Spinal cord (tissue), 9 donors: ENCODE measurements at regions not wholly inside any gene's neighbourhood (a gene's known extent, or its start where the extent isn't known, plus 50 kb on each side); places are given as distances from the start of the nearest gene placed in this dataset.

ENCODE experiments used
- DNase-seq, 6 donors: peaks; one replicate each; pipeline versions ENCODE4 v3.0.0 to v3.0.0-alpha.2; 2013 to 2015; ENCODE audit warnings: low spot score in 6 of 6, low read depth in 4 of 6
- H3K27ac ChIP-seq: one replicate; pipeline ENCODE4 v1.5.1; 2013; ENCODE audit warnings: low read depth, low read length, control low read depth
- H3K27me3 ChIP-seq: one replicate; pipeline ENCODE4 v1.6.1; 2013; ENCODE audit warnings: low read length; ENCODE audit not compliant: control insufficient read depth, insufficient read depth
- H3K36me3 ChIP-seq: one replicate; pipeline ENCODE4 v1.6.1; 2013; ENCODE audit warnings: low read length; ENCODE audit not compliant: control insufficient read depth, insufficient read depth
- H3K4me1 ChIP-seq: one replicate; pipeline ENCODE4 v1.6.1; 2013; ENCODE audit warnings: low read length; ENCODE audit not compliant: control insufficient read depth, insufficient read depth
- H3K4me3 ChIP-seq: one replicate; pipeline ENCODE4 v1.5.1; 2013; ENCODE audit warnings: low read depth, low read length, control low read depth
- H3K9me3 ChIP-seq: one replicate; pipeline ENCODE4 v1.6.1; 2013; ENCODE audit warnings: low read length; ENCODE audit not compliant: control insufficient read depth, insufficient read depth
- WGBS: methylation state at CpG from one replicate; pipeline ENCODE4 v1.1.5; 2013; ENCODE audit warnings: missing lambda C conversion rate; ENCODE audit not compliant: insufficient coverage; 5-methylcytosine and 5-hydroxymethylcytosine counted together
- donor health status: healthy.

- H3K9me3 ChIP-seq: no peaks in the 10 kb centered on the region
- WGBS: 100% methylated on average over 5 of the region's 8 CpGs
- peak in 1 of 6 donors; percentile 60 for DNase-seq
- peaks cover 11% of the 10 kb centered on the region for H3K4me1 ChIP-seq
- no peak overlapping the region for H3K4me3 ChIP-seq
- no peaks in the 10 kb centered on the region for H3K27me3 ChIP-seq
- H3K27ac ChIP-seq: no peak overlapping the region
- H3K36me3 ChIP-seq: peaks cover 56% of the 10 kb centered on the region
Observed at GRCh38 chr9:742914-743589, 98.4 kb upstream of the DMRT1 start.

DNA sequence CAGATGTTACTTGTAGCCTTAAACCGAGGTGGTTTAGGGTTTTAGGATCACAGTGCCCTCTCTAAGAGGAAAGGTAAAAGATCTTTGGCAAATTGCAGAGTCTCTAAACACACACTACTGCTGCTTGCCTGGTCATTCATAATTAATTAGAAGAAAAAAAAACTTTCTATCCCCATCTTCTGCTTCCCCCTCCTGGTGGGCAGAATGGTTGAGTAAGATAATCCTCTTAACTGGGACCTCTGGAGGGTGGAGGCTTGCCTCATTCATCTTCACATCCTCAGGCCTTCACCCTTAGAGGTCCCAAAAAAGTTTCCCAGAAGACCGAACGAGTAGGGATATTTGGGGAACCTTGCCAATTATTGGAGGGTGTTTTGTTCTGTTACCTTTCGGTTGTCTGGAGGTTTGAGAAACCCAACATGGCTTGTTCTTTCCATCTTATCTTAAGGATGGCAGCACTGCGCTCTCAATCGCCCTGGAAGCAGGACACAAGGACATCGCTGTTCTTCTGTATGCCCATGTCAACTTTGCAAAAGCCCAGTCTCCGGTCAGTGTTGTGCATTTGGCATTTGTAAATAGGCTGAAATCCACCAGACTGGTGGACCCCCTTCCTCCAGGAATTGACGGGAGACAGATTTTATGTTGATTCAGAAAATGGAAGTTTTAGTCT is 97.3 kb upstream of the DMRT1 start:
- Histone ChIP-seq H3K27me3 (no peaks in the 10 kb centered on the region), H3K36me3 (peaks cover 49% of the 10 kb centered on the region), H3K9me3 (no peaks in the 10 kb centered on the region), H3K27ac (no peak overlapping the region), H3K4me1 (peaks cover 11% of the 10 kb centered on the region), H3K4me3 (no peak overlapping the region)
- no peak for DNase-seq
- WGBS: 81% methylated on average over 5 of the region's 9 CpGs

- H3K27me3 ChIP-seq: no peaks in the 10 kb centered on the region
- DNase-seq: peak in 1 of 6 donors; percentile 50
- peaks cover 15% of the 10 kb centered on the region for H3K4me1 ChIP-seq
- H3K27ac ChIP-seq: peak overlapping the region; percentile 57
- H3K36me3 ChIP-seq: peaks cover 49% of the 10 kb centered on the region
- 41% methylated on average over 5 of the region's 7 CpGs for WGBS
- H3K9me3 ChIP-seq: no peaks in the 10 kb centered on the region
- H3K4me3 ChIP-seq: no peak overlapping the region
Observed at GRCh38 chr9:744790-745484, 96.6 kb upstream of the DMRT1 start.

- peak overlapping the region; percentile 33 for H3K27ac ChIP-seq
- no peak overlapping the region for H3K4me3 ChIP-seq
- peaks cover 18% of the 10 kb centered on the region for H3K4me1 ChIP-seq
- H3K36me3 ChIP-seq: peaks cover 44% of the 10 kb centered on the region
- no peaks in the 10 kb centered on the region for H3K27me3 ChIP-seq
- 83% methylated on average over 13 of the region's 16 CpGs for WGBS
- no peaks in the 10 kb centered on the region for H3K9me3 ChIP-seq
- peak in 1 of 6 donors; percentile 28 for DNase-seq
Observed at GRCh38 chr9:745761-746380, 95.6 kb upstream of the DMRT1 start.

GRCh38 chr9:746661-747434 is 94.6 kb upstream of the DMRT1 start:
- no peak for DNase-seq
- Histone ChIP-seq H3K9me3 (no peaks in the 10 kb centered on the region), H3K27me3 (no peaks in the 10 kb centered on the region), H3K36me3 (peaks cover 35% of the 10 kb centered on the region), H3K4me3 (no peak overlapping the region), H3K27ac (no peak overlapping the region), H3K4me1 (peaks cover 18% of the 10 kb centered on the region)
- WGBS: 100% methylated on average over 4 of the region's 7 CpGs

- WGBS: no CpG with 5 or more reads among the region's 1 CpG
- no peak for DNase-seq
- Histone ChIP-seq H3K4me1 (peaks cover 18% of the 10 kb centered on the region), H3K27ac (no peak overlapping the region), H3K4me3 (no peak overlapping the region), H3K9me3 (no peaks in the 10 kb centered on the region), H3K36me3 (peaks cover 28% of the 10 kb centered on the region), H3K27me3 (no peaks in the 10 kb centered on the region)
Observed at GRCh38 chr9:747567-747966, 93.9 kb upstream of the DMRT1 start.

DNA sequence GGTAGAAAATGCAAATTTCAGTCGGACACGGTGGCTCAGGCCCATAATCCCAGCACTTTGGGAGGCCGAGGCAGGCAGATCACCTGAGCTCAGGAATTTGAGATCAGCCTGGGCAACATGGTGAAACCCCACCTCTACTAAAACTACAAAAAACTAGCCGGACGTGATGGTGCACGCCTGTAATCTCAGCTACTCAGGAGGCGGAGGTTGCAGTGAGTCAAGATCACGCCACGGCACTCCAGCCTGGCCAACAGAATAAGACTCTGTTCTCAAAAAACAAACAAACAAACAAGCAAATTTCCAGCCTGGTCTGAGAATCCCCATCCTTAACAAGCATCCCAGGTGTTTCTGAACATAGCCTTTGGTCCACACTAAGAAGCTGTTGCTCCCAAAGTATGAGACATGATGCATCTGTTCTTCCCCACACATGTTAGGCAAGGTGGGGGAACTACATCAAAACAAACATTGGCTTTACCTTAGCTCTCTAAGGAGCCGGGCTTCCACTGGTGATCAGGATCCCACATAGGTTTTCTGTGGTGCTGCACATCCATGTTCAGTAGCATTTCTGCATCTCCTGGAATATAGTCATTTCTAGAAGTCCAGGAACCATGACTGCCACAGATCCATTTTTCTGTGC is 92.5 kb upstream of the DMRT1 start:
- H3K4me1 ChIP-seq: peaks cover 18% of the 10 kb centered on the region
- no peak overlapping the region for H3K4me3 ChIP-seq
- DNase-seq: no peak
- no peaks in the 10 kb centered on the region for H3K9me3 ChIP-seq
- H3K27ac ChIP-seq: no peak overlapping the region
- peaks cover 18% of the 10 kb centered on the region for H3K36me3 ChIP-seq
- WGBS: 94% methylated on average over 10 of the region's 10 CpGs
- H3K27me3 ChIP-seq: no peaks in the 10 kb centered on the region

DNA sequence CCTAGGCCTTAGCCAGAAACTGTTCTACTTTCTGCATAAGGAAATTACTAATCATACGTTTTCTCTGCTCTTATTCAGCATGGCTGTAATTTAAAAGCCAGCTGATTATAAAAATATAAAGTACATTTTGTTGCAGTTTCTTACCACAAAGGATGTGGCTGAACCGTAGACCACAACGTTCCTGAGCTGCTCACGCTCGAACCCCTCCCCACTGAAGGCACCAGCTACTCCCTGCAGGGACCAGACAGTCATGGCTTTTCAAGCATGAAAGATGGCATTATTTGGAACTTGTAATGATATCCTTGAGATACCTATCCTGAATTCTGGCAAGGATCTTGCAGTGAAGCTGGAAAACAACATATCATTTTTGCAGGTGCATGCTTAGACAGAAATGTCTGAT is 91.8 kb upstream of the DMRT1 start:
- peak in 1 of 6 donors; percentile 62 for DNase-seq
- Histone ChIP-seq H3K9me3 (no peaks in the 10 kb centered on the region), H3K4me1 (peaks cover 14% of the 10 kb centered on the region), H3K36me3 (peaks cover 13% of the 10 kb centered on the region), H3K4me3 (no peak overlapping the region), H3K27ac (no peak overlapping the region), H3K27me3 (no peaks in the 10 kb centered on the region)
- 51% methylated on average over 3 of the region's 5 CpGs for WGBS
